H1 (cell line): ENCODE measurements at regions not wholly inside any gene's neighbourhood (a gene's known extent, or its start where the extent isn't known, plus 50 kb on each side); places are given as distances from the start of the nearest gene placed in this dataset.
A peak's percentile ranks its signal among the peaks of the same experiment; 100 is the strongest.

Source experiments
- CTCF ChIA-PET: fragments of 300-600 bp; sonication (Branson Sonifier 250); formaldehyde crosslinking; loops from one replicate; lab custom pipeline; 2021; ENCODE audit not compliant: partially characterized antibody; lab: Charles Lee
- POLR2A ChIA-PET: fragments of 300-600 bp; sonication (Branson Sonifier 250); formaldehyde crosslinking; loops from one replicate; lab custom pipeline; 2021; ENCODE audit warnings: inconsistent platforms; ENCODE audit not compliant: partially characterized antibody; lab: Charles Lee
- DNase-seq, 2 experiments: peaks; one replicate each; pipeline versions ENCODE4 v3.0.0 to v3.0.0-alpha.2; 2010 to 2022; ENCODE audit warnings: low spot score in 2 of 2, low read depth in 1 of 2, mixed read lengths in 1 of 2
- FAIRE-seq: peaks from 2 replicates; lab custom pipeline; 2011; peaks lifted over from hg19 to GRCh38; lab: Jason Lieb, UNC
- H2AFZ ChIP-seq: 2 replicates; pipeline ENCODE4 v1.8.1; 2012; ENCODE audit warnings: low read length, inconsistent platforms
- H2AK5ac ChIP-seq: 2 replicates; pipeline ENCODE4 v1.6.1; 2013; ENCODE audit warnings: low read depth, low read length
- H2BK120ac ChIP-seq: replicated peaks from 2 replicates; pipeline ENCODE3; 2013; ENCODE audit warnings: low read depth, low read length, inconsistent platforms
- H2BK12ac ChIP-seq: 2 replicates; pipeline ENCODE4 v1.6.1; 2013; ENCODE audit warnings: low read depth, low read length
- H2BK15ac ChIP-seq: 2 replicates; pipeline ENCODE4 v1.6.1; 2013; ENCODE audit warnings: low read length
- H2BK20ac ChIP-seq: 2 replicates; pipeline ENCODE4 v1.6.1; 2013; ENCODE audit warnings: low read length
- H2BK5ac ChIP-seq: 2 replicates; pipeline ENCODE4 v1.6.1; 2013; ENCODE audit warnings: low read depth, low read length
- H3K14ac ChIP-seq: 2 replicates; pipeline ENCODE4 v1.6.1; 2013; ENCODE audit warnings: inconsistent platforms; ENCODE audit not compliant: insufficient read length
- H3K18ac ChIP-seq: 2 replicates; pipeline ENCODE4 v1.6.1; 2013; ENCODE audit warnings: low read length; ENCODE audit errors: extremely low read depth
- H3K23ac ChIP-seq: 2 replicates; pipeline ENCODE4 v1.6.1; 2013; ENCODE audit warnings: inconsistent platforms; ENCODE audit not compliant: insufficient read length
- H3K23me2 ChIP-seq: 2 replicates; pipeline ENCODE4 v1.6.1; 2013; ENCODE audit warnings: low read depth, low read length
- H3K27ac ChIP-seq: 2 replicates; pipeline ENCODE4 v1.6.1; 2011; ENCODE audit warnings: low read depth, low read length, inconsistent platforms
- H3K27me3 ChIP-seq, 4 experiments: replicated peaks in 1 of 4; 1 replicate in 1 of 4; 2 replicates in 3 of 4; pipeline versions ENCODE4 v1.6.1 to v1.8.1; 2011 to 2013; ENCODE audit warnings: low read length in 3 of 4, mild to moderate bottlenecking in 3 of 4, inconsistent platforms in 2 of 4, mixed read lengths in 2 of 4, moderate library complexity in 1 of 4; ENCODE audit not compliant: control insufficient read depth in 3 of 4, insufficient read depth in 3 of 4; ENCODE audit errors: extremely low read depth in 1 of 4
- H3K36me3 ChIP-seq, 4 experiments: 2 replicates each; pipeline versions ENCODE4 v1.6.1 to v1.8.1; 2011 to 2013; ENCODE audit warnings: mild to moderate bottlenecking in 4 of 4, low read length in 3 of 4, moderate library complexity in 2 of 4, control low read depth in 1 of 4, inconsistent platforms in 1 of 4; ENCODE audit not compliant: insufficient read depth in 4 of 4, control insufficient read depth in 2 of 4
- H3K4ac ChIP-seq: replicated peaks from 2 replicates; pipeline ENCODE3; 2013; ENCODE audit warnings: low read length, low read depth, mixed read lengths, inconsistent platforms; ENCODE audit not compliant: insufficient read length
- H3K4me1 ChIP-seq, 4 experiments: replicated peaks in 1 of 4; 1 replicate in 1 of 4; 2 replicates in 3 of 4; pipeline versions ENCODE4 v1.6.1 to v1.8.1; 2011 to 2013; ENCODE audit warnings: low read length in 3 of 4, inconsistent platforms in 2 of 4, mixed read lengths in 1 of 4; ENCODE audit not compliant: insufficient read depth in 4 of 4, control insufficient read depth in 3 of 4
- H3K4me2 ChIP-seq, 2 experiments: 2 replicates each; pipeline versions ENCODE4 v1.6.1 to v1.8.1; 2011 to 2013; ENCODE audit warnings: low read depth in 2 of 2, low read length in 2 of 2, control low read depth in 1 of 2, inconsistent platforms in 1 of 2, mild to moderate bottlenecking in 1 of 2; ENCODE audit not compliant: insufficient read depth in 1 of 2
- H3K4me3 ChIP-seq, 4 experiments: fragments of 200-600, 300-600 bp in 1 of 4; sonication (generic), shearing (Covaris generic), sonication (Bioruptor Twin) in 1 of 4; 2 replicates each; pipeline versions ENCODE4 v1.5.1 to v1.8.1; 2011 to 2016; ENCODE audit warnings: low read length in 4 of 4, low read depth in 3 of 4, control low read depth in 2 of 4, inconsistent platforms in 2 of 4, mild to moderate bottlenecking in 2 of 4, mixed read lengths in 1 of 4, moderate library complexity in 1 of 4; ENCODE audit not compliant: insufficient read depth in 2 of 4; ENCODE audit errors: extremely low read depth in 1 of 4
- H3K56ac ChIP-seq: replicated peaks from 2 replicates; pipeline ENCODE3; 2013; ENCODE audit warnings: low read depth, mild to moderate bottlenecking, mixed read lengths, low read length, inconsistent platforms; ENCODE audit not compliant: insufficient read length
- H3K79me1 ChIP-seq: 2 replicates; pipeline ENCODE4 v1.6.1; 2013; ENCODE audit warnings: low read depth, low read length, control low read depth
- H3K79me2 ChIP-seq, 2 experiments: 2 replicates each; pipeline versions ENCODE4 v1.6.1 to v1.8.1; 2012 to 2013; ENCODE audit warnings: low read length in 2 of 2, mild to moderate bottlenecking in 2 of 2, inconsistent platforms in 1 of 2; ENCODE audit not compliant: insufficient read depth in 2 of 2, control insufficient read depth in 1 of 2
- H3K9ac ChIP-seq, 4 experiments: replicated peaks in 1 of 4; 1 replicate in 1 of 4; 2 replicates in 3 of 4; pipeline versions ENCODE4 v1.6.1 to v1.8.1; 2011 to 2013; ENCODE audit warnings: low read depth in 3 of 4, low read length in 3 of 4, control low read depth in 2 of 4, mild to moderate bottlenecking in 2 of 4, moderate library complexity in 2 of 4, inconsistent platforms in 1 of 4; ENCODE audit errors: extremely low read depth in 1 of 4
- H3K9me3 ChIP-seq, 2 experiments: 2 replicates each; pipeline versions ENCODE4 v1.6.1 to v1.8.1; 2012 to 2013; ENCODE audit warnings: mild to moderate bottlenecking in 2 of 2, moderate library complexity in 2 of 2, control low read depth in 1 of 2, inconsistent platforms in 1 of 2, low read depth in 1 of 2, low read length in 1 of 2, mixed read lengths in 1 of 2; ENCODE audit not compliant: insufficient read depth in 2 of 2
- H4K20me1 ChIP-seq, 2 experiments: replicated peaks in 1 of 2; 2 replicates each; pipeline versions ENCODE3 to v1.8.1; 2011 to 2013; ENCODE audit warnings: inconsistent platforms in 2 of 2, low read length in 2 of 2, mild to moderate bottlenecking in 1 of 2; ENCODE audit not compliant: insufficient read depth in 2 of 2, control insufficient read depth in 1 of 2
- H4K5ac ChIP-seq: 2 replicates; pipeline ENCODE4 v1.6.1; 2013; ENCODE audit warnings: low read length, low read depth, mixed read lengths, inconsistent platforms; ENCODE audit not compliant: insufficient read length
- H4K8ac ChIP-seq: 2 replicates; pipeline ENCODE4 v1.8.0; 2013; ENCODE audit warnings: mild to moderate bottlenecking, moderate library complexity, low read length, inconsistent platforms; ENCODE audit not compliant: insufficient read depth; ENCODE audit errors: extremely low read depth
- H4K91ac ChIP-seq: replicated peaks from 2 replicates; pipeline ENCODE3; 2013; ENCODE audit warnings: low read length, mixed read lengths, inconsistent platforms; ENCODE audit not compliant: insufficient read length
- CHD1 ChIP-seq: IDR thresholded peaks from 2 replicates; pipeline ENCODE4 v1.6.1; 2012; ENCODE audit warnings: low read depth, low read length, improper control_type of control experiment
- CTCF ChIP-seq, 3 experiments: IDR thresholded peaks; 1 replicate in 2 of 3; 2 replicates in 1 of 3; pipeline versions ENCODE4 v1.5.1 to v1.6.1; 2011; ENCODE audit warnings: low read length in 3 of 3, mild to moderate bottlenecking in 3 of 3, inconsistent platforms in 2 of 3, low read depth in 1 of 3, moderate library complexity in 1 of 3; ENCODE audit not compliant: insufficient read depth in 1 of 3; ENCODE audit errors: control extremely low read depth in 1 of 3
- RAD21 ChIP-seq, 2 experiments: IDR thresholded peaks in 1 of 2; conservative IDR thresholded peaks in 1 of 2; 2 replicates each; pipeline ENCODE4 v1.6.1; 2011; ENCODE audit warnings: low read depth in 2 of 2, low read length in 2 of 2, improper control_type of control experiment in 1 of 2, inconsistent platforms in 1 of 2, mild to moderate bottlenecking in 1 of 2, moderate library complexity in 1 of 2
- WGBS, 2 experiments: shearing (Covaris generic) in 1 of 2; methylation state at CpG; one replicate each; pipeline versions ENCODE4 v1.1.6 to v1.1.7; 2013 to 2015; ENCODE audit warnings: low lambda C conversion rate in 2 of 2, mixed read lengths in 2 of 2, inconsistent platforms in 1 of 2, low coverage in 1 of 2, missing lambda C conversion rate in 1 of 2; ENCODE audit not compliant: insufficient replicate concordance in 2 of 2, insufficient coverage in 1 of 2, insufficient read length in 1 of 2; ENCODE audit errors: extremely low coverage in 1 of 2, missing lambda C conversion rate in 1 of 2; 5-methylcytosine and 5-hydroxymethylcytosine counted together

DNA sequence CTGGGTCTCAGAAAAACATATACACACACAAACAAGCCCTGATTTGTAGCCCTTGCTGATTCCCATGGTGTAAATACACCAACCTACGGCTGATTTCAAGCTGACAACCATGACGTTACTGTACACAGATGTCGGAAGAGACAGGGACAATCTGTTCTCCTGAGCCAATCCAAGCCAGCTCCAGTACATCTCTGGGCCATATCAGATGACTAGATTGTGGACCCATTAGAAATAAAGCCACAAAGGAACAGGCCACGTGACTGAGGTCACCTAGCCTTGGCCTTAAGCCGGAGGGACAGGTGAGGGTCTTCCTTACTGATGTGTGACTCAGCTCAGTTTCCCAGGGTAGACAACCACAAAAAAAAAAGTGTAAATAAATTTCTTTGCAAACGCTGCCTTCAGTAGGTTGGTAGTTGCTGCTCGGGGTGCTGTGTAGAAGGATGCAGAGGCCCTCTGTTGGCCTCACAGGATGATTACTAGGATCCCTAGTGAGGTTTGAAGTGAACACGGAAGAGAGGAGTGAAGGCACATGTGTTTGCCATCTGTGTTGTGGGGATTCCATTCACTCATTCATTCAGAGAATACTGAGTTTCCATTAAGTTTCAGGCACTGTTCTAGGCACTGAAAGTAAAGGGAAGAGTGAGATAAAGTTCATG, 99.0 kb upstream of the LARGE1 start:
- Histone ChIP-seq H3K18ac (no peak overlapping the region), H2AFZ (no peak overlapping the region), H3K4me1 (no peaks in the 10 kb centered on the region), H2BK20ac (no peak overlapping the region), H3K27ac (no peak overlapping the region), H3K4me2 (no peak overlapping the region), H3K79me2 (no peaks in the 10 kb centered on the region), H3K79me1 (no peaks in the 10 kb centered on the region), H4K5ac (no peak overlapping the region), H3K14ac (no peak overlapping the region), H3K23me2 (no peaks in the 10 kb centered on the region; the same call in 1 of the 2 replicates), H2BK15ac (no peak overlapping the region), H2BK5ac (no peak overlapping the region), H2BK12ac (no peak overlapping the region), H3K9me3 (peaks cover 3 to 8% of the 10 kb centered on the region in 2 experiments; a peak in 2 of 4 replicates), H3K4ac (no peak overlapping the region), H3K36me3 (no peaks in the 10 kb centered on the region), H3K9ac (no peak overlapping the region), H3K23ac (no peak overlapping the region), H3K4me3 (no peak overlapping the region), H4K8ac (no peak overlapping the region), H2BK120ac (no peak overlapping the region), H4K20me1 (no peaks in the 10 kb centered on the region), H4K91ac (no peak overlapping the region), H3K56ac (no peak overlapping the region), H2AK5ac (no peak overlapping the region), H3K27me3 (no peaks in the 10 kb centered on the region)
- no peak for FAIRE-seq
- 87% methylated on average over 8 of the region's 8 CpGs; no CpG with 5 or more reads in 1 of the 2 experiments for WGBS, 2 experiments
- DNase-seq = no peak
- peak; percentile 25 to 47; a peak in 3 of 4 replicates for TF ChIP-seq RAD21 (IDR thresholded peaks at IDR 0.05 in 1 of 2, conservative IDR thresholded peaks at IDR 0.05 in 1 of 2; ENCODE audit: low read depth in 2 of 2, low read length in 2 of 2)
- peak in 1 of 3 experiments; percentile 15; a peak in 1 of 4 replicates for TF ChIP-seq CTCF (IDR thresholded peaks at IDR 0.05; ENCODE audit: control extremely low read depth in 1 of 3, insufficient read depth in 1 of 3, low read depth in 1 of 3, low read length in 3 of 3)
- no peak for TF ChIP-seq CHD1
- CTCF ChIA-PET = interaction anchor here (0.8 to 1.4 kb wide), 4 partner anchors 8 to 96 kb away, joined by 3 to 4 read pairs (median 4); no protein-coding TSS in a partner anchor
- POLR2A ChIA-PET = interaction anchor here (0.6 kb wide), 1 partner anchor 625 kb away, joined by 3 read pairs; no protein-coding TSS in a partner anchor
